A549 (cell line): ENCODE measurements at regions not wholly inside any gene's neighbourhood (a gene's known extent, or its start where the extent isn't known, plus 50 kb on each side); places are given as distances from the start of the nearest gene placed in this dataset.

ENCODE experiments used
- ATAC-seq, 2 experiments: fragments of 200-7000 bp in 1 of 2; fragments of >200 bp in 1 of 2; cut with Nextera tagmentation in 1 of 2; cut with Tn5 transposase in 1 of 2; 3 replicates each; pipeline versions ENCODE4 v1.8.0 to v1.9.1; 2018 to 2020; ENCODE audit warnings: mild to moderate bottlenecking in 1 of 2, moderate library complexity in 1 of 2
- CTCF ChIA-PET: fragments of 300-600 bp; sonication (Branson Sonifier 250); formaldehyde crosslinking; extraction: SDS; loops from one replicate; lab custom pipeline; 2021; ENCODE audit warnings: antibody characterized with exemption, inconsistent platforms; lab: Yijun Ruan, JAX
- POLR2A ChIA-PET: fragments of 350-600 bp; formaldehyde crosslinking; extraction: SDS; loops from one replicate; lab custom pipeline; 2021; ENCODE audit warnings: antibody characterized with exemption, inconsistent platforms; lab: Yijun Ruan, JAX
- DNase-seq, 2 experiments: peaks; one replicate each; pipeline versions ENCODE4 v3.0.0 to v3.0.0-alpha.2; 2011 to 2016; ENCODE audit warnings: low read depth in 1 of 2, low spot score in 1 of 2
- FAIRE-seq: peaks from 2 replicates; lab custom pipeline; 2011; peaks lifted over from hg19 to GRCh38; lab: Jason Lieb, UNC
- H3K27ac ChIP-seq, 2 experiments: fragments of >200 bp; sonication (Bioruptor Twin); formaldehyde crosslinking; 3 replicates each; pipeline ENCODE4 v1.5.1; 2016 to 2017
- H3K4me1 ChIP-seq: fragments of >200 bp; sonication (Bioruptor Twin); formaldehyde crosslinking; 3 replicates; pipeline ENCODE4 v1.6.1; 2016
- H3K4me2 ChIP-seq: fragments of >200 bp; sonication (Bioruptor Twin); formaldehyde crosslinking; 3 replicates; pipeline ENCODE4 v1.6.1; 2016
- H3K4me3 ChIP-seq: fragments of >200 bp; sonication (Bioruptor Twin); formaldehyde crosslinking; 3 replicates; pipeline ENCODE4 v1.5.1; 2016
- H3K9me3 ChIP-seq: fragments of >200 bp; sonication (Bioruptor Twin); formaldehyde crosslinking; 3 replicates; pipeline ENCODE4 v1.6.1; 2016
- BHLHE40 ChIP-seq: IDR thresholded peaks from 2 replicates; pipeline ENCODE4 v1.6.1; 2012; ENCODE audit warnings: low read depth, low read length, inconsistent platforms
- CBX8 ChIP-seq: fragments of 200-600 bp; sonication (generic); IDR thresholded peaks from 2 replicates; pipeline ENCODE4 v1.6.1; 2016
- CHD2 ChIP-seq: fragments of 150-350 bp; IDR thresholded peaks from 2 replicates; pipeline ENCODE4 v1.6.1; 2014; ENCODE audit warnings: low read length; ENCODE audit not compliant: partially characterized antibody
- CHD4 ChIP-seq: fragments of 200-600 bp; sonication (generic); IDR thresholded peaks from 2 replicates; pipeline ENCODE4 v1.6.1; 2016; ENCODE audit warnings: antibody characterized with exemption, mild to moderate bottlenecking, borderline replicate concordance
- EHF ChIP-seq: fragments of 250-450 bp; sonication (Bioruptor Pico); IDR thresholded peaks from 2 replicates; pipeline ENCODE4 v1.5.0; 2020; ENCODE audit warnings: mild to moderate bottlenecking
- ESRRA ChIP-seq: fragments of 150-350 bp; IDR thresholded peaks from 2 replicates; pipeline ENCODE4 v1.6.1; 2014; ENCODE audit warnings: mild to moderate bottlenecking, low read length, borderline replicate concordance
- FOXS1 ChIP-seq: fragments of 250-450 bp; sonication (Bioruptor Pico); IDR thresholded peaks from 2 replicates; pipeline ENCODE4 v1.5.0; 2020; ENCODE audit warnings: mild to moderate bottlenecking, moderate library complexity
- HDAC2 ChIP-seq: fragments of 200-600 bp; sonication (generic); IDR thresholded peaks from 2 replicates; pipeline ENCODE4 v1.6.1; 2016
- HOXA7 ChIP-seq: fragments of 250-450 bp; sonication (Bioruptor Pico); IDR thresholded peaks from 2 replicates; pipeline ENCODE4 v1.5.0; 2020; ENCODE audit warnings: mild to moderate bottlenecking, moderate library complexity
- HOXB5 ChIP-seq: fragments of 250-450 bp; sonication (Bioruptor Pico); IDR thresholded peaks from 2 replicates; pipeline ENCODE4 v1.5.0; 2020; ENCODE audit warnings: mild to moderate bottlenecking, moderate library complexity
- MAFK ChIP-seq: fragments of 450-650 bp; IDR thresholded peaks from 2 replicates; pipeline ENCODE4 v1.6.1; 2014; ENCODE audit not compliant: partially characterized antibody
- MAZ ChIP-seq: fragments of 150-350 bp; IDR thresholded peaks from 2 replicates; pipeline ENCODE4 v1.6.1; 2014; ENCODE audit warnings: antibody characterized with exemption, low read depth, low read length, borderline replicate concordance
- NPAS2 ChIP-seq: fragments of 250-450 bp; sonication (Bioruptor Pico); IDR thresholded peaks from 2 replicates; pipeline ENCODE4 v1.8.0; 2022; ENCODE audit warnings: mild to moderate bottlenecking, moderate library complexity, borderline replicate concordance
- PHF8 ChIP-seq: fragments of 200-600 bp; sonication (generic); IDR thresholded peaks from 2 replicates; pipeline ENCODE4 v1.6.1; 2016; ENCODE audit warnings: low read depth, mild to moderate bottlenecking, antibody characterized with exemption, moderate library complexity, borderline replicate concordance
- POLR2AphosphoS2 ChIP-seq: conservative IDR thresholded peaks from 2 replicates; pipeline ENCODE4 v1.6.1; 2012; ENCODE audit warnings: low read length, improper control_type of control experiment, inconsistent platforms
- RAD21 ChIP-seq, 2 experiments: fragments of >200 bp in 1 of 2; sonication (Bioruptor Twin) in 1 of 2; formaldehyde crosslinking in 1 of 2; IDR thresholded peaks in 1 of 2; conservative IDR thresholded peaks in 1 of 2; 2 replicates in 1 of 2; 3 replicates in 1 of 2; pipeline ENCODE4 v1.6.1; 2012 to 2018; ENCODE audit warnings: inconsistent platforms in 1 of 2
- RNF2 ChIP-seq: fragments of 200-600 bp; sonication (generic); IDR thresholded peaks from 2 replicates; pipeline ENCODE4 v1.6.1; 2016; ENCODE audit warnings: low read depth, mild to moderate bottlenecking, antibody characterized with exemption, moderate library complexity, borderline replicate concordance
- SREBF2 ChIP-seq: fragments of 450-650 bp; IDR thresholded peaks from 2 replicates; pipeline ENCODE4 v1.6.1; 2014; ENCODE audit warnings: mild to moderate bottlenecking, moderate library complexity
- TFCP2L1 ChIP-seq: fragments of 250-450 bp; sonication (Bioruptor Pico); IDR thresholded peaks from 2 replicates; pipeline ENCODE4 v1.5.0; 2021; ENCODE audit warnings: mild to moderate bottlenecking
- TP53 ChIP-seq: fragments of 250-450 bp; sonication (Bioruptor Pico); IDR thresholded peaks from 2 replicates; pipeline ENCODE4 v1.5.0; 2021; ENCODE audit warnings: mild to moderate bottlenecking, moderate library complexity
- ZC3H11A ChIP-seq: fragments of 450-650 bp; IDR thresholded peaks from 2 replicates; pipeline ENCODE4 v1.6.1; 2014; ENCODE audit warnings: antibody characterized with exemption, mild to moderate bottlenecking
- WGBS: methylation state at CpG from one replicate; pipeline ENCODE4 v1.1.6; 2017; ENCODE audit errors: missing lambda C conversion rate; 5-methylcytosine and 5-hydroxymethylcytosine counted together
- TF ChIP-seq, protein P1 (sequence below): IDR thresholded peaks from 2 replicates; pipeline ENCODE4 v1.6.1; 2012
- TF ChIP-seq, protein P2 (sequence below): fragments of >200 bp; sonication (Bioruptor Twin); formaldehyde crosslinking; IDR thresholded peaks from 2 replicates; pipeline ENCODE4 v1.6.1; 2016
- TF ChIP-seq, protein P3 (sequence below): fragments of >200 bp; sonication (Bioruptor Twin); formaldehyde crosslinking; IDR thresholded peaks from 3 replicates; pipeline ENCODE4 v1.6.1; 2016
- TF ChIP-seq, protein P4 (sequence below): IDR thresholded peaks from 2 replicates; pipeline ENCODE4 v1.6.1; 2012

DNA sequence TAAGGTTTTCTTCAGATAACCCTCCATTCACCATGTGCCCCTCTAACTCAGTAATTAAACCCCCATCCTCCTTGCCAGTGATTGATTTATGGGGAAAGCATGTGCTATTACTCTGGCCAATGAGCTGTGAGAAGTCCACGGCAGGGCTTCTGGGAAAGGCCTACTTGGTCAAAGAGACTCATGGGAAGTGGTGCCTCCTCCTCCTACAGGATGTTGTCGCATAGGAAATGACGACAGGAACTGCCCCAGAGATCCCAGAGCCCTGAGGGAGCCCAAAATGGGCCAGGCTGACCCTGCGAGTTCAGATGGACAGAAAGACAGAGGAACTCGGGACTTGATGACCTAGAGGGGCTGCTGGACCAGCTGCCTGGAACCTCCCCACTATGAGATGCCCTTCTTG lies 938.1 kb upstream of the TMEM132C start (continued):
- TF ChIP-seq EHF (CRISPR knock-in tag) (no peak), MAFK (no peak), FOXS1 (CRISPR knock-in tag) (no peak), ZC3H11A (no peak)
- TF ChIP-seq, protein P1, sequence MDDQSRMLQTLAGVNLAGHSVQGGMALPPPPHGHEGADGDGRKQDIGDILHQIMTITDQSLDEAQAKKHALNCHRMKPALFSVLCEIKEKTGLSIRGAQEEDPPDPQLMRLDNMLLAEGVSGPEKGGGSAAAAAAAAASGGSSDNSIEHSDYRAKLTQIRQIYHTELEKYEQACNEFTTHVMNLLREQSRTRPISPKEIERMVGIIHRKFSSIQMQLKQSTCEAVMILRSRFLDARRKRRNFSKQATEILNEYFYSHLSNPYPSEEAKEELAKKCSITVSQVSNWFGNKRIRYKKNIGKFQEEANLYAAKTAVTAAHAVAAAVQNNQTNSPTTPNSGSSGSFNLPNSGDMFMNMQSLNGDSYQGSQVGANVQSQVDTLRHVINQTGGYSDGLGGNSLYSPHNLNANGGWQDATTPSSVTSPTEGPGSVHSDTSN: no peak

DNA sequence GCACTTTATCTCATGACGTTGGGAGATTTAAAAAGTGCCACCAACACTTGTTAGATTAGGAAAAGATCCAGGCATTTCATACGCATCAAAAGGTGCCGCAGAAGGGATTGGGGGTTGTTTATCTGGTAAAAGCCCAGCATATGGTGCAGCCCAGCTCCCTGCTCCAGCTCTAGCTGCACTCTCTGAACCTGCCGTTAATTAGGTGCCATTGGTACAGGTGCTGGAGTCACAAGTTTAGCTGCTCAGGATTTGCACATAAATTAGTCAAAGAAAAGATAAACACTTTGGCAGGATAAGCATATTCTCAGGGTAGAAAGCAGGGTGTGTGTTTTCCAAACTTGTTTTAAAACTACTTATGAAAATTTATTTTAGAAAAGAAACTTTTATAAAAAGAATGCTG lies 932.6 kb upstream of the TMEM132C start:
- no peak for FAIRE-seq
- ChIA-PET CTCF (no interaction called here), POLR2A (no interaction called here)

DNA sequence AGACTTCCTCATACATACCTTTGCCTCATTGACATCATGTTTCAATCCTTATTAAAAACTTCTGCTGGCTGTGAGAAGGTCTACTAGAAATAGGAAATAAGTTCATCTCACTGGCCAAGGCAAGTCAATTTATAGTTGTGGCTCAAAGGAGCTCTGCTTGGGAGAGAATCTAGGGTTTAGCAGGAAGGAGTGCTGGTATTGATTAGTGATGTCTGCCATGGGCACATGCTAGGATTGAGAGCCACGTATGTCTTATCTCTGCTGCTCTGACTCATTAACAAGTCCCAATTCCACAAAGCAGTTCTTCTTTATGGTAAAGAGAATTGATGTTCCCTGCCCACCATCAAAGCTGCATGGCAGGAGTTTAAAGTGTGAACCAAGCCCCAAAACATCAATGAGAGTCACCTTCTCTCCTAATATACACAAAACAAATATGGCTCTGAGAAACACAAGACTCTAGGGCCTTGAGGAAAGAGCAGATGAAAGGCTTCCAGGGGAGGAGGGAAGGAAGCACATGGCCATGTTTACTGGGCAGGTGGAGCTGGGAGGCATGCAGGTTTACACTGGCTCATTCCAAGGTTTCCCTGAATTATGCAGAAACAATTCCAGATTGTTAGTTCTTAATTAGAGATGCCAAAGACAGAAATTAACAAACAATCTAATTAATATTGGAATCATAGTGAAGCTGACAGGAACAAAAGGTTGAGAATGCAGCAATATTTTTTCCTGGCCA lies 931.9 kb upstream of the TMEM132C start:
- TF ChIP-seq RNF2 (no peak), POLR2AphosphoS2 (no peak), MAZ (no peak), TFCP2L1 (no peak), CBX8 (no peak)
- TF ChIP-seq, protein P2, sequence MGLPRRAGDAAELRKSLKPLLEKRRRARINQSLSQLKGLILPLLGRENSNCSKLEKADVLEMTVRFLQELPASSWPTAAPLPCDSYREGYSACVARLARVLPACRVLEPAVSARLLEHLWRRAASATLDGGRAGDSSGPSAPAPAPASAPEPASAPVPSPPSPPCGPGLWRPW: no peak
- TF ChIP-seq, protein P3, sequence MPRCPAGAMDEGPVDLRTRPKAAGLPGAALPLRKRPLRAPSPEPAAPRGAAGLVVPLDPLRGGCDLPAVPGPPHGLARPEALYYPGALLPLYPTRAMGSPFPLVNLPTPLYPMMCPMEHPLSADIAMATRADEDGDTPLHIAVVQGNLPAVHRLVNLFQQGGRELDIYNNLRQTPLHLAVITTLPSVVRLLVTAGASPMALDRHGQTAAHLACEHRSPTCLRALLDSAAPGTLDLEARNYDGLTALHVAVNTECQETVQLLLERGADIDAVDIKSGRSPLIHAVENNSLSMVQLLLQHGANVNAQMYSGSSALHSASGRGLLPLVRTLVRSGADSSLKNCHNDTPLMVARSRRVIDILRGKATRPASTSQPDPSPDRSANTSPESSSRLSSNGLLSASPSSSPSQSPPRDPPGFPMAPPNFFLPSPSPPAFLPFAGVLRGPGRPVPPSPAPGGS: no peak
- Histone ChIP-seq H3K27ac (no peak overlapping the region), H3K4me2 (no peak overlapping the region), H3K4me3 (no peak overlapping the region), H3K4me1 (no peaks in the 10 kb centered on the region), H3K9me3 (no peaks in the 10 kb centered on the region)
- FAIRE-seq: no peak
- POLR2A ChIA-PET: no interaction called here
- ATAC-seq: no peak
- CTCF ChIA-PET: interaction anchor here (1.1 kb wide), 1 partner anchor 17 kb away, joined by 3 read pairs; no protein-coding TSS in a partner anchor
- WGBS: 0% methylated on average over 1 of the region's 1 CpG
- DNase-seq: no peak

More for the DNA sequence above, 932.6 kb upstream of the TMEM132C start:
- no peaks in the 10 kb centered on the region for H3K9me3 ChIP-seq
- DNase-seq (no peak), ATAC-seq (no peak)
- no peak overlapping the region for H3K4me2 ChIP-seq
- no peaks in the 10 kb centered on the region for H3K4me1 ChIP-seq
- 34% methylated on average over 4 of the region's 4 CpGs for WGBS
- TF ChIP-seq POLR2AphosphoS2: no peak
- no peak for TF ChIP-seq BHLHE40
- TF ChIP-seq, protein P1: no peak
- no peak for TF ChIP-seq HOXB5 (CRISPR knock-in tag)
- no peak for TF ChIP-seq HOXA7 (CRISPR knock-in tag)
- no peak for TF ChIP-seq CHD4
- no peak for TF ChIP-seq CHD2
- no peak for TF ChIP-seq RAD21 (conservative IDR thresholded peaks at IDR 0.05 in 1 of 2, IDR thresholded peaks at IDR 0.05 in 1 of 2)
- TF ChIP-seq TP53 (CRISPR knock-in tag): no peak
- TF ChIP-seq, protein P4, sequence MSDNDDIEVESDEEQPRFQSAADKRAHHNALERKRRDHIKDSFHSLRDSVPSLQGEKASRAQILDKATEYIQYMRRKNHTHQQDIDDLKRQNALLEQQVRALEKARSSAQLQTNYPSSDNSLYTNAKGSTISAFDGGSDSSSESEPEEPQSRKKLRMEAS: no peak
- TF ChIP-seq ESRRA: no peak
- no peak for TF ChIP-seq HDAC2
- TF ChIP-seq EHF (CRISPR knock-in tag): no peak
- no peak for TF ChIP-seq PHF8
- TF ChIP-seq NPAS2 (CRISPR knock-in tag): no peak
- TF ChIP-seq CBX8: no peak
- TF ChIP-seq SREBF2: no peak
- H3K4me3 ChIP-seq: no peak overlapping the region
- no peak overlapping the region for H3K27ac ChIP-seq
